GM19193 (cell line): ENCODE measurements at regions not wholly inside any gene's neighbourhood (a gene's known extent, or its start where the extent isn't known, plus 50 kb on each side); places are given as distances from the start of the nearest gene placed in this dataset.

Source experiments
- POLR2A ChIP-seq: IDR thresholded peaks from 4 replicates; pipeline ENCODE4 v1.6.1; 2011; ENCODE audit not compliant: insufficient read depth, insufficient read length; ENCODE audit errors: extremely low read depth

DNA sequence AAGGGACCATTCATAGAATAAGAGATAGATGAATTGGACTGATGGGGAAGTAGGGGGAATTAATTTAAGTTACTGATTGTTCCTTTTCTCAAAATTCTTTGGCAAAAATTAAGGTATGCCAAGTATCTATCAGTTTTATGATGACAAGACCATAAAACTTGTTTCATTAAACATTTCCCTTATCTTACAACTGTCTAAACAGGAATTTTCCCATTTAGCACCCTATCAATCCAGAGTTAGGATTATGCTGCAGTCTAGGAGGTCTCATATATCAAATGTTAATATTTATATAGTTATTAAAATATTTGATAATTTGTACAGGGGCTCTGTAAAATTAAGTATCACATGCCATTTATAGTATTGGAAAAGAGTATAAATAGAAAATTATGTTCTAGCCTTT, 51.5 kb upstream of the ARID1B start:
- no peak for TF ChIP-seq POLR2A

DNA sequence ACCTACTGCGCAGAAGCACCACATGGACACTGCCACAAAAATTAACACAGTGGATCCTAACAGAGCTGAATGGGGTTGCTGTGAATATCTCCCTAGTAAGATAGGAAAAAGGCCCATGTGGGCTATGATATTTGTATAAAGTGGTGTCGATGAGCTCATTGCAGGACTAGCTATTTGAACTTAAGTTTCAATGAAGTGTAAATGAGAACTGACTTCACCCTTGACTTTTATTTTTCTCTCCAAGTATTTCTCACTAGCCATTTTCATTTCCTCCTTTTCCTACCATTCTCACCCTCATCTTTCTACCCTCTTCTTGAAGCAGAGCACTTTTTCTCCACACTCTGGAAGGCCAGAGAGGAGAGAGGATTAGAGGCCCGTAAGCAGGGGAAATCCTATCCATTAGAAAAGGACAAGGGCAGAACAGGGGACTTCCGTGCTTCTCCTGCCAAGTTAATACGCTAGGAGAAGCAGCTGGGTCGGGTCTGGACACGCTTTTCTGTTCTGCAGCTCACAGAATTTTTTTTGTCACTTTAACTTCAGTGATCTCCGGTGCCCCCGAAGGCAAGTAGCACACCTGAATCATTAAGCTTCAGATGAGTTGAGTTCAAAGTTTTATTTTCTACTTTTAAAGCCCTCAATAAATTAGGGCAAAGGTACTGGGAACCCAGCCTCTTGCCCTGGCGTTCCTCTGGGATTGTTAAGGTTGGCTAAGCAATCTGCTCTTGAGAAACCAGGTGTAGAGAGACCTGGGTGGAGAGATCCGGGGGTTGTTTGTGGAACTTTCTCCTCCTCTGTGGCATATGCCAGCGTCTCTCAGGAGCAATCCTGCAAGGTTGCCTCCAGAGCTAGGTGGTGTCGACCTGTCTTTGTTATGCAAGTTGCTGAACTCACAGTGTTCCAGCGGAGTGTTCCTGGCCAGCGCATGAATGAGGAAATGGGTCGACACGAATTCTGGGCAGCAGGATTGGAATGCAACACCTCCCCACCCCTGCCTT, 56.2 kb upstream of the ARID1B start:
- no peak for TF ChIP-seq POLR2A

DNA sequence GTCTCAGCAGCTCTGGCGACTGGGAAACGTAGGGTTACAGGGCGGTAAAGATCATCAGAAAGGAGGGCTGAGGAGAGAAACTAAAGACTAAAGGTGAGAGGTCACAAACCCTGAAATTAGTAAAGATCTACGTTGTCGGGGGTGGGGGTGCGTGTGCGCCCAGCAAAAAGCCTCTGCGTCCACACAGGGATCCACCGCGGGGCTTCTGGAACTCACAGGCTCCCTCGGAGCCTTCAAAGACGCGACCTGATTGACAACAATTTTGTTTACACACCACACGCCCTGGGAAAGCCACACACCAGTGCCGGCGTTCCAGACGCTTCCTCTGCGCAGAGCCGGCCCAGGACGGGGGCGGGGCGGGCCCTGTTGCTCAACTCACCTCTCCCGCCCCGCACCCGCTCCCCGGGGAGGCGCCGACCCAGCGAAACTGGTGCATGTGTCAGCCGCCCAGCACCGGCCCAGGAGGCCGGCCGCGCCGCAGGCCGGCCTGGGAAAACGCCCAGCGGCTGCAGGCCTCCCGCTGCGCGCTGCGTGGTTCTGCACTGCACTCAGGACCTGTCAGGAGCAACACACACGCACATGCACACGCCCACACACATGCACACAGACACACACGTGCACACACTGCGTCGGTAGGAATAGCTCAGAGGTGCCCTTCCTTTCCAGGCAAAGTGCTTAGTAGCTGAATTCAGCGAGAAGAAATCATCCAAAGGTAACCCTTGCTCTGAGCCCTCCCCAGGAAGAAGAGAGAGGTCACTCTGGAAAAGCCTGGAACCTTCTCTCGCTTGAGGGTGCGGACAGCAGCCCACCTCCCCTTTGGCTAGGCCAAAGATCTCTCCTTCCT, 57.2 kb upstream of the ARID1B start:
- TF ChIP-seq POLR2A: peak; percentile 55

DNA sequence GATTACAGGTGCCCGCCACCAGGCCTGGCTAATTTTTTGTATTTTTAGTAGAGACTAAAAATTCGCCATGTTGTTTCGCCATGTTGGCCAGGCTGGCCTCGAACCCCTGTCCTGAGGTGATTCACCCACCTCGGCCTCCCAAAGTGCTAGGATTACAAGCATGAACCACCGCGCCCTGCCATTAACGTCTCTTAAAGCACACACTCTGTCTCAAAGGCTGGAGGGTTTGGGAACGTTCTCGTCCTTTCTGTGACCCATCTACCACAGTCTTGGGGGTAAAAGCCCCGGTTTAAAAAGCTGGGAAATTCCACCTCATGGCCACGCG, 57.8 kb upstream of the ARID1B start:
- TF ChIP-seq POLR2A: no peak

DNA sequence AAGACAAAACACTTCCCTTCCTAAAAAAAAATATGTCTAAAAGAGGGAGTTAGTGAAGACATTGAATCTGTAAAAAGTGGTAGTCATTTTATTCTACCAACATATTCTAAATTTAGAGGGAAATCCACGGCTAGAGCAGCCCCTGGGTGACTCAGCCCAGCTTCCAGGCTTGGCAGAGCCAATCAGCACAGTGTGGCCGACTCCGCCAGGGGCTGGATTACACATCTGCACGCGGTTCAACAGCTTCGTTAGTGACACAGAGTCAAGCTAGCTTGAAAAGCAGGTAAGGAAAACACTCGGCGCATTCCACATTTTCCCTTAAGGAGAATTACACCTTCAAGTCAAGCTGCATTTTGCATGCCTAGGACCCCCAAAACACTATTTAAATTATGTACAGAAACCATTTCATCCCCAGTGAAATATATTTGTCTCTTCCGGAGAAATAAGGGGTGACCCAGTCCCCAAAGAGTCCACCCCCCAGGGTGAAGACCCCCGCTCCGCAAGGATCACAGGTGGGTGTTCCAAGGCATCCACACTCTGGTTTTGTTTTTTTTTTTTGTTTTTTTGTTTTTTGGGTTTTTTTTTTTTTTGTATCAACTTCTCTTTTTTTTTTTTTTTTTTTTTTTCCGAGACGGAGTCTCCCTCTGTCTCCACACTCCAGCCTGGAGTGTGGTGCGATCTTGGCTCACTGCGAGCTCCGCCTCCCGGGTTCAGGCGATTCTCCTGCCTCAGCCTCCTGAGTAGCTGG, 58.4 kb upstream of the ARID1B start:
- TF ChIP-seq POLR2A: no peak

DNA sequence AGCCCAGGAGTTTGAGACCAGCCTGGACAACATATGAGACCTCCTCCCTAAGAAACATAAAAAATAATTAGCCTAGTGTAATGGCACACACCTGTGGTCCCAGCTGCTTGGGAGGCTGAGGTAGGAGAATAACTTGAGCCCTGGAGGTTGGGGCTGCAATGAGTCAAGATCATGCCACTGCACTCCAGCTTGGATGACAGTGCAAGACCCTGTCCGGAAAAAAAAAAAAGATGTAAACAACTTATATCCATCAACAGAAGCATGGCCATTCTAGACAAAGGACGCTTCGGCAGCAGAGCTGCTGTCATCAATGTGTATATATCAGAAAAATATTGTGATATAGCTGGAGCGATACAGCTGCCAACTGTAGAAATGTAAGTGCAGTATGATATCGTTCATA, 59.6 kb upstream of the ARID1B start:
- no peak for TF ChIP-seq POLR2A

DNA sequence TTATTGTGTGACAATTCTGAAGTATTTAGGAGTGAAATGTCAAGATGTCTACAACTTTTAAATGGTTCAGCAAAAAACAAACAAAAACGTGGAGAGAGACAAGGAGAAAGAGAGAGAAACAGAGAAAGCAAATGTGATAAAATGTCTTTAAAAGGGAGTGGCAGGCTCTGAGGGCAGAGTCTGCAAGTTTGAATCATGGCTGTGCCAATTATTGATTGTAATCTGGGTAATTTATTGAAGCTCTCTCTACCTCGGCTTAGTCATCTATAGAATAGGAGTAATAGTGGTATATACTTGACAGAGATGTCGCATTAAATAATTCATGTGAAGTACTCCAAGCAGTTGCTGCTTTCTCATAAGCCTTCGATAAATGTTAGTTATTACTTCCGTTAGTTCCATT, 61.3 kb upstream of the ARID1B start:
- no peak for TF ChIP-seq POLR2A

DNA sequence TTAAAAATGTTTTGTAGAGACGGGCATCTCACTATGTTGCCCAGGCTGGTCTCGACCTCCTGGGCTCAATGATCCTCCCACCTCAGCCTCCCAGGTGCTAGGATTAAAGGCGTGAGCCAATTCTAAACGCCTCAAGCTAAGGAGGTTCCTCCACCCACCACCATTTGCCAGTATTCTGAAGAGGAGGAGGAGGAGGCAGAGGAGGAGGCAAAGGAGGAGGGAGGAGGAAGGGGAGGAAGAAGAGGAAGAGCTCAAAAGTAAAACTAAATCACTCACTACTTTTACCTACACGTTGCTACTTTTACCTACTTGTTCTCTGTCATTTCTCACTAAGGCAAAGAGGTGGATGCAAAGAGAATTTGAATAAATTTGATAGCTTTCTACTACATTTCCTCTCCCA, 63.6 kb upstream of the ARID1B start:
- TF ChIP-seq POLR2A: no peak

DNA sequence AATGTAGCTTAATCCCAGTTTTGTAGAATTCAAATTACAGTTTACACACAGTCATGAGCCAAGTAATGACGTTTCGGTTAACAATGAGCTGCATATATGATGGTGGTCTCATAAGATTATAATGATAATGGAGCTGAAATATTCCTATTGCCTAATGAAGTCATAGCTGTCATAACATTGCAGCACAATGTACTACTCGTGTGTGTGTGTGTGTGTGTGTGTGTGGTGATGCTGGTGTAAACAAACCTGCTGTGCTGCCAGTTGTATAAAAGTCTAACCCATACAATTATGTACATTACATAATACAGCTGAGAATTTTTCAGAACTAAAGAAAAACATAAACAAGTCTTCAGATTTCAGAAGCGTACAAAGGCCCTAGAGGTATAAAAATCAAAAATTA, 66.7 kb upstream of the ARID1B start:
- TF ChIP-seq POLR2A: no peak

DNA sequence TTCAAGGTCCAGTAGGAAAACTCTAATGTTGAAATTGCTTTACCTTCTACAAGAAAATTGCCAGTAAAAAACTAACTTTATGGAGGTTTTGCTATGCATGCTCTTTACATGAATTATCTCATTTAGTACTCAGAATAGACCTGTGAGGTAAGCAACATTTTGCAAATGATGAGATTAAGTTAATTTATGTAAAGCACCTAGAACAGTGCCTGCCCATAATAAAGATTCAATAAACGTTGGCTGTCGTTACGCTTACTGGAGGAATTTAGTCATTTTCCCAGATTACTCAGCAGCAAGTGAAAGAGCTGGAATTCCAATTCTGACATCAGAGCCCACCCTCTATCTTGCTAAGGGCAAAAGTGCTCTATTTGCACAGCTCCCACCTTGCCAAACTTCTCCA, 69.4 kb upstream of the ARID1B start:
- TF ChIP-seq POLR2A: no peak

DNA sequence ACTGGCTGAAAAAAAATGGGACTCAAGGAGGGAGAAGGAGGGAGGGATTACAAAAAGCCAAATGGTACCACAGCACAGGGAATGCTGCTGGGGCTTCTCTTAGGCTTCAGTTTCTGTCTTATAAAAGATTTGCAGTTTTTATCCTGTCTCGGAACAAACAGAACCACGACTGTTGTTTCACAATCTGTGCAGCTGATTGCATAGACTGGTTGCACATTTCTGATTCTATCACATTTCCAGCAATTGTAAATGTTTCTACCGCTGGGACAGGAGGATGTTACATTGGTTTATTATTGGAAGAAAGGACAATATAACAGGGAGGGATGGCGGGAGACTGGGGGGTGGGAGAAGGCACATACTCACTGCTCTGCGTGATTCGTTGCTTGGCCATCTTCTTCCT, 73.5 kb upstream of the ARID1B start:
- TF ChIP-seq POLR2A: no peak

DNA sequence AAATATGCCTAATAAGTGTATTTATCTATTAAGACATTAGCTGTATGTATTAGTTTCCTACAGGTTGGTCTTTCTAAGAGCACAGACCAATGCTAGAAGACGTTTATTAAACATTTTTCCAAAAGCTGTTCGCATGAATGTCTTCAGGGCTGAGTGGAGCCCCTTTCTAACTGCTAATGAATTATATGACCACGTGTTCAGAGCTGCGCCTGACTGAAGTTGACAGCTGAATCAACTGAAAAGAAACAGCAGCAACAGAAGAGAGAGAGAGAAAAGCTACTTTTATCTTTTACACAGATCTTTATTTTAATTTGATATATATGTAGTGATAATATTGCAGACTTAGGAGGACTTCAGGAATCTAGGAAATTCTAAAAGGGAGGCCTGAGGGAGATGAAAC, 75.2 kb upstream of the ARID1B start:
- TF ChIP-seq POLR2A: no peak

DNA sequence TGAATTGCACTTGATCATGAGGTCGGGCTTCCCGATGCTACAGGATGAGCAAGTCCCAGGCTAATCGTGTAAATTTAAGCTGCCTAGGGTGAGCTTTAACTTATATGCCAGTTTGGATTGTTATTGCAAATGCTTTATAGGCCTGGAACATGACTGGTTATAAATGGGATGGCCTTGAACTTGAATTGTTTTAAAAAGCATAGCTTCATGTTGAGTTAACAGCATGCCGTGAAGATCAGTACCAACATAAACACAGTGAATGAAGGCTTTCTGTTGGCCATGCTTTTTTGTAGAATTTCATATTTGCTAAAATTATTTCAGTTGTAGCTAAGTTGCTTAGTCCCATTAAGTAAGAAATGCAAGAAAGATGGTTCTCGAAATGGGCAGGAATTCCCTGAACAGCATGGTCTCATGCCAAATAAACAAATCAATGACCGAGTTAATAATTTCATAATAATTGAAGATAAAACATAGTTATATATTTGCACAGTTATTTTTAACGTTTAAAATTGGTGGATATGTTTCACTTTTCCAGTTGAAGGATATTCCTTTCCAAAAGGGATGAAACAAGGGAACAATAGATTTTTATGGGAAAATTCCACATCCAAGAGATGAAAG, 76.6 kb upstream of the ARID1B start:
- no peak for TF ChIP-seq POLR2A

DNA sequence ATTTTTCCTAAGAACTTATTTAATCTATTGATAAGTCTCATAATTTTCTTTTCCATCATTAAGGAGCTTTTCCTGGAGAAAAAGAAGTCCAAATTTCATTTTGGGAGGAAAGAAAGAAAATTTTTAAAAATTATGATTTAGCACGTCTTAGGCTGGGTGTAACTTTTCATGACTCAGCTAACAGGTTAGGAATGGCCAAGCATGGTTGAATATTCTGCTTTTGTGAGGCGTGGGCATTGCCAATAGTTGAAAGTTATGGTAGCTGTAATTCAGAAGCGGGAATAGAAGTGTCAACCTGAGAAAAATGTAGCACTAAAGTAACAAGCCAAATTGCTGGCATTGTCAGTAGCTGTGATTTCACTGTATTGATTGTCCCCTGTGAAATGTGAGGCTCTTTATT, 77.2 kb upstream of the ARID1B start:
- TF ChIP-seq POLR2A: no peak

DNA sequence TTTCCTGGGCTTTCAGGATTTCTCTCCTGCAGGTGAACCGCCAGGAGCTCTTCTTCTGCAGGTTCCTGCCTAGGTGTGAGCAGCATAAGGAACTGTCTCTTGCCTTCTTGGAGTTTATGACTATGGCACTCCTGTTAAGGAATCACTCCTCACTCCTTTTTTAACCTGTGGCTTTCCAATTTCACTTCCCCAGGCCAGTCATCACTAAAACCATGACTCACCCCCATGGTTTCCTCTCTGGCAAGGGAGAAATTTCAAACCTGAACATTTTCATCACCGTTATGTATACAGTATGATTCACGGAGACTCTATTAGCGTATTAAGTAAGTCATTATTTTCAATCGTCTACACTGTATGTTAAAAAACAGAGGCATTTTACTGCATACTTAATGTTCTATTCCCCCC, 78.2 kb upstream of the ARID1B start:
- no peak for TF ChIP-seq POLR2A
